Right renal pelvis (tissue), 4 donors: ENCODE measurements at regions not wholly inside any gene's neighbourhood (a gene's known extent, or its start where the extent isn't known, plus 50 kb on each side); places are given as distances from the start of the nearest gene placed in this dataset.

ENCODE experiments used
- DNase-seq, 4 donors: peaks; one replicate each; pipeline ENCODE4 v3.0.0-alpha.2; 2013; ENCODE audit warnings: low read depth in 4 of 4, low spot score in 3 of 4, missing footprints in 1 of 4

DNA sequence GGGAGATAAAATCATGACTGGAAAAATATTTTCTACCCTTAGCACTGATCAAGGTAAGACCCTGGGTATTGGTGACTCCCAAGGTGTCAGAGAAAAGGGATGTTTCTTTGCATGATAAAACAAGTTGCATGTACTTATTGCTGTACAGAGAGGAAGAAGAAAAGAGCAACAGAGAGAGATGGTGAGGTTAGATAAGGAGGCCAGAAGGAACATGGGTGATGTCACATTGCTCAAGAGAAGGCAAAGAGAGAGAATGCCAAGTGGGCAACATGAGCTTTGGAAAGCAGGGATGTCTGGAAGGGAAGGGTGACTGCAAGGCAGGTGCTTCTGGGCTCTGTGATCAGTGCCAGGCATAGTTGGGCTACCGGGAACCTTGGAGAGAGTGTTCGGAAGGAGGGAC is 65.1 kb upstream of the ADARB2 start:
- no peak for DNase-seq

DNA sequence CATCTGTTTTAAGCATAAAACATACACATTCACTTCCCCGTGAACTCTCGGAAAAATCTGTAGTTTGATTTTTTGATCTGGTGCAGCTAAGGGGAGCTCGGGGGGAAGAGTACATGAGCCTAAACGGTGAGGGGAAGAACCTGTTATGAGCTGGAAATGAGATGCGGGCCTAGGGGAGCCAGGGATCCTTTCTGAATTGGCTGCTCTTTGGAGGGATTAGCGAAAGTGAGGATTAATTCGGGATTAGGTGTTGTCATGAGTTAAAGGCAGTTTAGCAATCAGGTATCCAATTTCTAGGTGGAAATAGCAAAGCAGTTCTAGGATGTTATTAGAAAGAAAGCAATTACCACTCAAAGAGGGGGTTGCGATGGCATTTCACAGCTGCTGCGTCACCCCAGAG is 51.1 kb upstream of the ADARB2 start:
- no peak for DNase-seq
